RWPE2 (cell line): ENCODE measurements at regions not wholly inside any gene's neighbourhood (a gene's known extent, or its start where the extent isn't known, plus 50 kb on each side); places are given as distances from the start of the nearest gene placed in this dataset.
"Not testable (repeated sequence)": the region's sequence is repeated elsewhere in the genome, so short reads cannot be mapped to it uniquely, and the experiment has no call there.

ENCODE experiments used
- ATAC-seq: fragments of 200-7000 bp; cut with Tn5 transposase; 3 replicates; pipeline ENCODE4 v1.9.1; 2021; ENCODE audit warnings: low read depth
- DNase-seq: peaks from one replicate; pipeline ENCODE4 v3.0.0-alpha.2; 2020; ENCODE audit warnings: low spot score
- H3K27ac ChIP-seq: fragments of 450-650 bp; 2 replicates; pipeline ENCODE4 v1.5.1; 2017; ENCODE audit warnings: mild to moderate bottlenecking; ENCODE audit not compliant: poor library complexity, severe bottlenecking
- H3K27me3 ChIP-seq: fragments of 250-450 bp; sonication (Bioruptor Pico); 2 replicates; pipeline ENCODE4 v1.5.1; 2021; ENCODE audit warnings: mild to moderate bottlenecking, moderate library complexity; ENCODE audit not compliant: insufficient read depth, poor library complexity, severe bottlenecking
- H3K36me3 ChIP-seq: fragments of 250-450 bp; sonication (Bioruptor Pico); 2 replicates; pipeline ENCODE4 v1.5.1; 2020; ENCODE audit warnings: low read depth, mild to moderate bottlenecking, moderate library complexity
- H3K4me1 ChIP-seq: fragments of 250-450 bp; sonication (Bioruptor Pico); 2 replicates; pipeline ENCODE4 v1.5.1; 2021; ENCODE audit warnings: mild to moderate bottlenecking, moderate library complexity; ENCODE audit not compliant: insufficient read depth, poor library complexity, severe bottlenecking
- H3K4me3 ChIP-seq: fragments of 250-450 bp; sonication (Bioruptor Pico); 2 replicates; pipeline ENCODE4 v1.5.1; 2021; ENCODE audit warnings: mild to moderate bottlenecking, moderate library complexity; ENCODE audit not compliant: severe bottlenecking
- H3K9me3 ChIP-seq: fragments of 250-450 bp; sonication (Bioruptor Pico); 2 replicates; pipeline ENCODE4 v1.5.1; 2021; ENCODE audit warnings: mild to moderate bottlenecking, moderate library complexity; ENCODE audit not compliant: severe bottlenecking
- CTCF ChIP-seq: fragments of 450-650 bp; IDR thresholded peaks from one replicate; pipeline ENCODE4 v1.5.1; 2017; ENCODE audit warnings: mild to moderate bottlenecking, moderate library complexity; ENCODE audit not compliant: poor library complexity, severe bottlenecking

- H3K9me3 ChIP-seq: no peaks in the 10 kb centered on the region
- no peaks in the 10 kb centered on the region for H3K4me1 ChIP-seq
- no peak overlapping the region for H3K27ac ChIP-seq
- TF ChIP-seq CTCF: no peak
- DNase-seq (no peak), ATAC-seq (no peak)
- no peaks in the 10 kb centered on the region for H3K36me3 ChIP-seq
- H3K4me3 ChIP-seq: no peak overlapping the region
- no peaks in the 10 kb centered on the region for H3K27me3 ChIP-seq
These were observed 458.5 kb upstream of the CHRM3 start for GRCh38 chr1:238927899-238928298.

- peak; percentile 31; the same call in 2 of the 3 replicates for ATAC-seq
- Histone ChIP-seq H3K27ac (no peak overlapping the region), H3K36me3 (no peaks in the 10 kb centered on the region), H3K27me3 (no peaks in the 10 kb centered on the region), H3K4me1 (no peaks in the 10 kb centered on the region), H3K9me3 (no peaks in the 10 kb centered on the region), H3K4me3 (no peak overlapping the region)
- TF ChIP-seq CTCF: no peak
- no peak for DNase-seq
These were observed 469.5 kb upstream of the CHRM3 start for GRCh38 chr1:238916828-238917227.

- Histone ChIP-seq H3K4me3 (no peak overlapping the region), H3K4me1 (no peaks in the 10 kb centered on the region), H3K36me3 (no peaks in the 10 kb centered on the region), H3K9me3 (no peaks in the 10 kb centered on the region), H3K27me3 (no peaks in the 10 kb centered on the region), H3K27ac (no peak overlapping the region)
- DNase-seq: no peak
- ATAC-seq: no peak
- no peak for TF ChIP-seq CTCF
These were observed 472.0 kb upstream of the CHRM3 start for GRCh38 chr1:238914346-238914745.

GRCh38 chr1:238913210-238913609, 473.2 kb upstream of the CHRM3 start:
- no peaks in the 10 kb centered on the region for H3K4me1 ChIP-seq
- DNase-seq (no peak), ATAC-seq (no peak)
- H3K9me3 ChIP-seq: no peaks in the 10 kb centered on the region
- H3K27ac ChIP-seq: no peak overlapping the region
- no peak overlapping the region for H3K4me3 ChIP-seq
- H3K27me3 ChIP-seq: no peaks in the 10 kb centered on the region
- H3K36me3 ChIP-seq: no peaks in the 10 kb centered on the region
- TF ChIP-seq CTCF: no peak

- ATAC-seq (no peak), DNase-seq (no peak)
- H3K4me3 ChIP-seq: no peak overlapping the region
- no peaks in the 10 kb centered on the region for H3K4me1 ChIP-seq
- H3K9me3 ChIP-seq: no peaks in the 10 kb centered on the region
- H3K27me3 ChIP-seq: no peaks in the 10 kb centered on the region
- no peaks in the 10 kb centered on the region for H3K36me3 ChIP-seq
- no peak overlapping the region for H3K27ac ChIP-seq
- TF ChIP-seq CTCF: no peak
These were observed 474.2 kb upstream of the CHRM3 start for GRCh38 chr1:238912148-238912547.

GRCh38 chr1:238902752-238903151, 483.6 kb upstream of the CHRM3 start:
- not testable (repeated sequence) for H3K4me1 ChIP-seq, H3K9me3 ChIP-seq, H3K36me3 ChIP-seq, ATAC-seq, H3K27ac ChIP-seq, H3K27me3 ChIP-seq, DNase-seq, H3K4me3 ChIP-seq
